GM12892 (cell line): ENCODE measurements at regions not wholly inside any gene's neighbourhood (a gene's known extent, or its start where the extent isn't known, plus 50 kb on each side); places are given as distances from the start of the nearest gene placed in this dataset.
A peak's percentile ranks its signal among the peaks of the same experiment; 100 is the strongest.
"Not testable (repeated sequence)": the region's sequence is repeated elsewhere in the genome, so short reads cannot be mapped to it uniquely, and the experiment has no call there.

ENCODE experiments used
- DNase-seq: peaks from one replicate; pipeline ENCODE4 v3.0.0; 2011; ENCODE audit not compliant: insufficient read length
- FAIRE-seq: peaks from 2 replicates; lab custom pipeline; 2011; peaks lifted over from hg19 to GRCh38; lab: Jason Lieb, UNC
- POLR2A ChIP-seq: IDR thresholded peaks from 2 replicates; pipeline ENCODE4 v1.6.1; 2011; ENCODE audit warnings: low read depth, low read length, control low read depth
- POLR2AphosphoS5 ChIP-seq: IDR thresholded peaks from 2 replicates; pipeline ENCODE4 v1.6.1; 2011; ENCODE audit warnings: low read depth, low read length, control low read depth
- TAF1 ChIP-seq: IDR thresholded peaks from 2 replicates; pipeline ENCODE4 v1.6.1; 2011; ENCODE audit warnings: low read depth, mild to moderate bottlenecking, control low read depth, low read length, borderline replicate concordance

- FAIRE-seq (no peak), DNase-seq (no peak)
- TF ChIP-seq POLR2AphosphoS5 (no peak), TAF1 (no peak), POLR2A (no peak)
Measured at GRCh38 chr9:90132866-90133265, 509.8 kb downstream of the DIRAS2 start.

- FAIRE-seq (no peak), DNase-seq (no peak)
- TF ChIP-seq POLR2A (no peak), TAF1 (no peak), POLR2AphosphoS5 (no peak)
Measured at GRCh38 chr9:90137801-90138200, 504.8 kb downstream of the DIRAS2 start.

GRCh38 chr9:90140131-90140818 lies 502.3 kb downstream of the DIRAS2 start:
- no peak for FAIRE-seq
- no peak for DNase-seq
- no peak for TF ChIP-seq POLR2A
- no peak for TF ChIP-seq TAF1
- no peak for TF ChIP-seq POLR2AphosphoS5

GRCh38 chr9:90141723-90142122 lies 500.9 kb downstream of the DIRAS2 start:
- FAIRE-seq (no peak), DNase-seq (no peak)
- no peak for TF ChIP-seq POLR2A
- TF ChIP-seq TAF1, result no peak
- TF ChIP-seq POLR2AphosphoS5, result no peak

- DNase-seq (no peak), FAIRE-seq (peak; percentile 27)
- no peak for TF ChIP-seq TAF1
- TF ChIP-seq POLR2AphosphoS5, result no peak
- no peak for TF ChIP-seq POLR2A
Measured at GRCh38 chr9:90142580-90142979, 500.0 kb downstream of the DIRAS2 start.

- TF ChIP-seq POLR2A (no peak), TAF1 (no peak), POLR2AphosphoS5 (no peak)
- no peak for DNase-seq
- FAIRE-seq, result no peak
Measured at GRCh38 chr9:90147426-90147825, 495.2 kb downstream of the DIRAS2 start.

- TF ChIP-seq POLR2AphosphoS5, result no peak
Measured at GRCh38 chr9:90156318-90156717, 486.3 kb downstream of the DIRAS2 start.

GRCh38 chr9:90162326-90162725 lies 480.3 kb downstream of the DIRAS2 start:
- DNase-seq, result no peak

More at GRCh38 chr9:90156318-90156717, 486.3 kb downstream of the DIRAS2 start:
- FAIRE-seq, result no peak
- no peak for DNase-seq

GRCh38 chr9:90162819-90163218 lies 479.8 kb downstream of the DIRAS2 start:
- FAIRE-seq (no peak), DNase-seq (no peak)
- TF ChIP-seq POLR2AphosphoS5, result no peak
- no peak for TF ChIP-seq POLR2A
- TF ChIP-seq TAF1, result no peak

More at GRCh38 chr9:90162326-90162725, 480.3 kb downstream of the DIRAS2 start:
- no peak for FAIRE-seq
- TF ChIP-seq TAF1, result no peak
- TF ChIP-seq POLR2AphosphoS5, result no peak
- no peak for TF ChIP-seq POLR2A

GRCh38 chr9:90165281-90165680 lies 477.3 kb downstream of the DIRAS2 start:
- FAIRE-seq (no peak), DNase-seq (no peak)

GRCh38 chr9:90166374-90166773 lies 476.2 kb downstream of the DIRAS2 start:
- DNase-seq, FAIRE-seq: not testable (repeated sequence)

More at GRCh38 chr9:90165281-90165680, 477.3 kb downstream of the DIRAS2 start:
- TF ChIP-seq POLR2A (no peak), TAF1 (no peak)

GRCh38 chr9:90167914-90168313 lies 474.7 kb downstream of the DIRAS2 start:
- DNase-seq, result no peak
- TF ChIP-seq POLR2AphosphoS5, result no peak
- no peak for TF ChIP-seq TAF1
- no peak for TF ChIP-seq POLR2A
- no peak for FAIRE-seq
